GM21825 (cell line): ENCODE measurements at regions not wholly inside any gene's neighbourhood (a gene's known extent, or its start where the extent isn't known, plus 50 kb on each side); places are given as distances from the start of the nearest gene placed in this dataset.
"Not testable (repeated sequence)": the region's sequence is repeated elsewhere in the genome, so short reads cannot be mapped to it uniquely, and the experiment has no call there.

Experiments used
- ATAC-seq: cut with Tn5 transposase; IDR thresholded peaks from one replicate; pipeline ENCODE4 v1.9.1; 2021; ENCODE audit warnings: mild to moderate bottlenecking, moderate library complexity; ENCODE audit not compliant: unreplicated experiment

GRCh38 chr14:85319998-85320630 lies 209.8 kb upstream of the FLRT2 start:
- ATAC-seq = no peak

- no peak for ATAC-seq
Measured at GRCh38 chr14:85325134-85326017, 204.6 kb upstream of the FLRT2 start.

- no peak for ATAC-seq
Measured at GRCh38 chr14:85332401-85332800, 197.5 kb upstream of the FLRT2 start.

- no peak for ATAC-seq
Measured at GRCh38 chr14:85333313-85333712, 196.6 kb upstream of the FLRT2 start.

GRCh38 chr14:85333841-85334240 lies 196.1 kb upstream of the FLRT2 start:
- ATAC-seq = no peak

- ATAC-seq = no peak
Measured at GRCh38 chr14:85334316-85334715, 195.6 kb upstream of the FLRT2 start.

- ATAC-seq = no peak
Measured at GRCh38 chr14:85336257-85336656, 193.7 kb upstream of the FLRT2 start.

GRCh38 chr14:85336817-85337216 lies 193.1 kb upstream of the FLRT2 start:
- ATAC-seq = no peak

GRCh38 chr14:85338895-85339294 lies 191.0 kb upstream of the FLRT2 start:
- no peak for ATAC-seq

- no peak for ATAC-seq
Measured at GRCh38 chr14:85342858-85343607, 186.9 kb upstream of the FLRT2 start.

GRCh38 chr14:85344171-85344570 lies 185.8 kb upstream of the FLRT2 start:
- ATAC-seq = no peak

GRCh38 chr14:85344847-85345570 lies 184.9 kb upstream of the FLRT2 start:
- no peak for ATAC-seq

- ATAC-seq = no peak
Measured at GRCh38 chr14:85350667-85351066, 179.3 kb upstream of the FLRT2 start.

GRCh38 chr14:85352588-85352987 lies 177.4 kb upstream of the FLRT2 start:
- not testable (repeated sequence) for ATAC-seq

- no peak for ATAC-seq
Measured at GRCh38 chr14:85357120-85357519, 172.8 kb upstream of the FLRT2 start.

GRCh38 chr14:85358136-85358785 lies 171.7 kb upstream of the FLRT2 start:
- ATAC-seq = no peak

- no peak for ATAC-seq
Measured at GRCh38 chr14:85359505-85359904, 170.4 kb upstream of the FLRT2 start.

GRCh38 chr14:85363358-85363757 lies 166.6 kb upstream of the FLRT2 start:
- no peak for ATAC-seq

- ATAC-seq = no peak
Measured at GRCh38 chr14:85366226-85366625, 163.7 kb upstream of the FLRT2 start.

- ATAC-seq = no peak
Measured at GRCh38 chr14:85380881-85381280, 149.1 kb upstream of the FLRT2 start.
